Nephron (organoid): ENCODE measurements at regions not wholly inside any gene's neighbourhood (a gene's known extent, or its start where the extent isn't known, plus 50 kb on each side); places are given as distances from the start of the nearest gene placed in this dataset.

ENCODE experiments used
- H3K27ac Mint-ChIP-seq, 3 experiments: 2 replicates each; pipeline ENCODE4 v1.8.0; 2020; ENCODE audit warnings: mixed read lengths in 3 of 3, mild to moderate bottlenecking in 2 of 3, moderate library complexity in 1 of 3
- H3K27me3 Mint-ChIP-seq: 2 replicates; pipeline ENCODE4 v1.8.0; 2021; ENCODE audit warnings: low read depth, mild to moderate bottlenecking, moderate library complexity, mixed read lengths
- H3K36me3 Mint-ChIP-seq: 2 replicates; pipeline ENCODE4 v1.8.0; 2020; ENCODE audit warnings: low read depth, mixed read lengths
- H3K4me1 Mint-ChIP-seq: 2 replicates; pipeline ENCODE4 v1.8.0; 2020; ENCODE audit warnings: mixed read lengths
- H3K4me3 Mint-ChIP-seq, 3 experiments: 2 replicates each; pipeline ENCODE4 v1.8.0; 2020; ENCODE audit warnings: mild to moderate bottlenecking in 3 of 3, mixed read lengths in 3 of 3, moderate library complexity in 2 of 3
- H3K9me3 Mint-ChIP-seq: 2 replicates; pipeline ENCODE4 v1.8.0; 2020; ENCODE audit warnings: mixed read lengths
- CTCF ChIP-seq, 3 experiments: fragments of 200-600 bp; sonication (generic); IDR thresholded peaks; one replicate each; pipeline ENCODE4 v1.5.0; 2021; ENCODE audit warnings: antibody characterized with exemption in 3 of 3; ENCODE audit not compliant: unreplicated experiment in 3 of 3

GRCh38 chr15:62439543-62440016 lies 274.5 kb upstream of the C2CD4B start:
- Mint-ChIP-seq H3K4me1 (peaks cover 45% of the 10 kb centered on the region), H3K27ac (no peak overlapping the region), H3K4me3 (no peak overlapping the region), H3K9me3 (no peaks in the 10 kb centered on the region), H3K27me3 (no peaks in the 10 kb centered on the region), H3K36me3 (no peaks in the 10 kb centered on the region)
- no peak for TF ChIP-seq CTCF (IDR thresholded peaks at IDR 0.05; ENCODE audit: unreplicated experiment in 3 of 3)

- no peaks in the 10 kb centered on the region for H3K9me3 Mint-ChIP-seq
- no peak for TF ChIP-seq CTCF (IDR thresholded peaks at IDR 0.05; ENCODE audit: unreplicated experiment in 3 of 3)
- no peak overlapping the region for H3K27ac Mint-ChIP-seq
- H3K4me3 Mint-ChIP-seq = no peak overlapping the region
- H3K4me1 Mint-ChIP-seq = peaks cover 49% of the 10 kb centered on the region
- no peaks in the 10 kb centered on the region for H3K36me3 Mint-ChIP-seq
- no peaks in the 10 kb centered on the region for H3K27me3 Mint-ChIP-seq
Observed at GRCh38 chr15:62440362-62441105, 275.4 kb upstream of the C2CD4B start.

- Mint-ChIP-seq H3K4me1 (peaks cover 48% of the 10 kb centered on the region), H3K9me3 (no peaks in the 10 kb centered on the region), H3K27ac (peak overlapping the region in 1 of 3 experiments; percentile 25), H3K4me3 (no peak overlapping the region), H3K36me3 (no peaks in the 10 kb centered on the region), H3K27me3 (no peaks in the 10 kb centered on the region)
- no peak for TF ChIP-seq CTCF (IDR thresholded peaks at IDR 0.05; ENCODE audit: unreplicated experiment in 3 of 3)
Observed at GRCh38 chr15:62444104-62445022, 279.3 kb upstream of the C2CD4B start.

- no peaks in the 10 kb centered on the region for H3K9me3 Mint-ChIP-seq
- no peak overlapping the region for H3K4me3 Mint-ChIP-seq
- H3K36me3 Mint-ChIP-seq = no peaks in the 10 kb centered on the region
- peak overlapping the region in 1 of 3 experiments; percentile 25 for H3K27ac Mint-ChIP-seq
- no peaks in the 10 kb centered on the region for H3K27me3 Mint-ChIP-seq
- peaks cover 51% of the 10 kb centered on the region for H3K4me1 Mint-ChIP-seq
- no peak for TF ChIP-seq CTCF (IDR thresholded peaks at IDR 0.05; ENCODE audit: unreplicated experiment in 3 of 3)
Observed at GRCh38 chr15:62445244-62445643, 280.2 kb upstream of the C2CD4B start.

- no peaks in the 10 kb centered on the region for H3K36me3 Mint-ChIP-seq
- no peaks in the 10 kb centered on the region for H3K9me3 Mint-ChIP-seq
- H3K27me3 Mint-ChIP-seq = no peaks in the 10 kb centered on the region
- peaks cover 48% of the 10 kb centered on the region for H3K4me1 Mint-ChIP-seq
- H3K4me3 Mint-ChIP-seq = no peak overlapping the region
- no peak for TF ChIP-seq CTCF (IDR thresholded peaks at IDR 0.05; ENCODE audit: unreplicated experiment in 3 of 3)
- no peak overlapping the region for H3K27ac Mint-ChIP-seq
Observed at GRCh38 chr15:62446984-62447383, 281.9 kb upstream of the C2CD4B start.
